SK-N-SH (cell line): ENCODE measurements at regions not wholly inside any gene's neighbourhood (a gene's known extent, or its start where the extent isn't known, plus 50 kb on each side); places are given as distances from the start of the nearest gene placed in this dataset.

Experiments
- CTCF ChIA-PET: fragments of 300-600, 350-600 bp; formaldehyde crosslinking; extraction: SDS; loops from one replicate; lab custom pipeline; 2021; lab: Yijun Ruan, JAX
- POLR2A ChIA-PET: fragments of 350-600 bp; sonication (Branson Sonifier 250); formaldehyde crosslinking; extraction: SDS; loops from one replicate; lab custom pipeline; 2020; ENCODE audit warnings: antibody characterized with exemption, inconsistent platforms; lab: Yijun Ruan, JAX
- DNase-seq: peaks from one replicate; pipeline ENCODE4 v3.0.0; 2012
- H2AFZ ChIP-seq: fragments of 200-600 bp; sonication (generic); 2 replicates; pipeline ENCODE4 v1.8.1; 2016; ENCODE audit warnings: antibody characterized with exemption, mild to moderate bottlenecking, low read depth
- H3F3A ChIP-seq: fragments of 200-600 bp; sonication (generic); replicated peaks from 2 replicates; pipeline ENCODE3; 2016; ENCODE audit warnings: antibody characterized with exemption, mild to moderate bottlenecking; ENCODE audit not compliant: insufficient read depth
- H3K27ac ChIP-seq, 2 experiments: fragments of 200-500 bp in 1 of 2; fragments of 200-600 bp in 1 of 2; sonication (Bioruptor generic) in 1 of 2; sonication (generic), shearing (Covaris generic) in 1 of 2; 2 replicates each; pipeline versions ENCODE4 v1.5.1 to v1.6.1; 2014 to 2016; ENCODE audit warnings: low read depth in 2 of 2, inconsistent platforms in 1 of 2, low read length in 1 of 2, mild to moderate bottlenecking in 1 of 2, mixed read lengths in 1 of 2
- H3K27me3 ChIP-seq: fragments of 200-600 bp; sonication (generic), shearing (Covaris generic); 2 replicates; pipeline ENCODE4 v1.6.1; 2016; ENCODE audit warnings: mixed run types; ENCODE audit not compliant: insufficient read depth
- H3K36me3 ChIP-seq, 2 experiments: fragments of 200-500 bp in 1 of 2; fragments of 200-600 bp in 1 of 2; sonication (Bioruptor generic) in 1 of 2; sonication (generic) in 1 of 2; replicated peaks in 1 of 2; 2 replicates each; pipeline versions ENCODE3 to v1.5.1; 2014 to 2016; ENCODE audit warnings: low read length in 1 of 2, mild to moderate bottlenecking in 1 of 2; ENCODE audit not compliant: insufficient read depth in 2 of 2, control insufficient read depth in 1 of 2
- H3K4me1 ChIP-seq, 2 experiments: fragments of 200-500 bp in 1 of 2; fragments of 200-600 bp in 1 of 2; sonication (Bioruptor generic) in 1 of 2; sonication (generic), shearing (Covaris generic) in 1 of 2; 2 replicates each; pipeline versions ENCODE4 v1.5.1 to v1.6.1; 2014 to 2016; ENCODE audit warnings: low read depth in 1 of 2, low read length in 1 of 2, mixed run types in 1 of 2; ENCODE audit not compliant: insufficient read depth in 2 of 2, control insufficient read depth in 1 of 2
- H3K4me2 ChIP-seq: fragments of 200-600 bp; sonication (generic), shearing (Covaris generic); 2 replicates; pipeline ENCODE4 v1.6.1; 2017; ENCODE audit warnings: mixed run types
- H3K4me3 ChIP-seq, 2 experiments: fragments of 200-500 bp in 1 of 2; fragments of 200-600 bp in 1 of 2; sonication (Bioruptor generic) in 1 of 2; sonication (generic), shearing (Covaris generic) in 1 of 2; 2 replicates each; pipeline versions ENCODE4 v1.5.1 to v1.8.1; 2014 to 2016; ENCODE audit warnings: low read depth in 2 of 2, inconsistent platforms in 1 of 2, low read length in 1 of 2, mild to moderate bottlenecking in 1 of 2, mixed read lengths in 1 of 2, moderate library complexity in 1 of 2
- H3K79me2 ChIP-seq: fragments of 200-600 bp; sonication (generic); 2 replicates; pipeline ENCODE4 v1.8.1; 2017; ENCODE audit warnings: mild to moderate bottlenecking; ENCODE audit not compliant: insufficient read depth
- H3K9ac ChIP-seq: fragments of 200-600 bp; sonication (generic); 2 replicates; pipeline ENCODE4 v1.6.1; 2017; ENCODE audit warnings: mixed run types
- H3K9me2 ChIP-seq: fragments of 200-600 bp; sonication (generic); 2 replicates; pipeline ENCODE4 v1.6.1; 2017; ENCODE audit warnings: mixed run types
- H3K9me3 ChIP-seq: fragments of 200-600 bp; sonication (generic); 2 replicates; pipeline ENCODE4 v1.6.1; 2017; ENCODE audit warnings: mixed run types, mild to moderate bottlenecking, moderate library complexity
- H4K20me1 ChIP-seq: fragments of 200-600 bp; sonication (generic); 2 replicates; pipeline ENCODE4 v1.6.1; 2017; ENCODE audit warnings: mild to moderate bottlenecking, mixed run types; ENCODE audit not compliant: insufficient read depth
- CTCF ChIP-seq: fragments of 200-600 bp; sonication (generic); IDR thresholded peaks from 2 replicates; pipeline ENCODE4 v1.6.1; 2017; ENCODE audit warnings: antibody characterized with exemption, mild to moderate bottlenecking, moderate library complexity
- ELF1 ChIP-seq: IDR thresholded peaks from 2 replicates; pipeline ENCODE4 v1.4.0; 2012
- EZH2phosphoT487 ChIP-seq: fragments of 200-600 bp; sonication (generic); IDR thresholded peaks from 2 replicates; pipeline ENCODE4 v1.6.1; 2017; ENCODE audit warnings: low read depth, mixed run types, mild to moderate bottlenecking, antibody characterized with exemption, moderate library complexity, borderline replicate concordance
- FOSL2 ChIP-seq: IDR thresholded peaks from 2 replicates; pipeline ENCODE4 v1.4.0; 2012; ENCODE audit warnings: low read depth, mild to moderate bottlenecking, moderate library complexity, borderline replicate concordance
- FOXM1 ChIP-seq: IDR thresholded peaks from 2 replicates; pipeline ENCODE4 v1.4.0; 2012; ENCODE audit warnings: low read depth, mild to moderate bottlenecking
- GATA2 ChIP-seq: sonication (generic); formaldehyde crosslinking; IDR thresholded peaks from 2 replicates; pipeline ENCODE4 v1.5.0; 2020; ENCODE audit warnings: mild to moderate bottlenecking, missing genetic modification reagents
- MEF2A ChIP-seq: IDR thresholded peaks from 2 replicates; pipeline ENCODE4 v1.4.0; 2012; ENCODE audit warnings: low read depth, borderline replicate concordance
- POLR2AphosphoS5 ChIP-seq: IDR thresholded peaks from 2 replicates; pipeline ENCODE4 v1.6.1; 2012; ENCODE audit warnings: low read depth, low read length
- RAD21 ChIP-seq: IDR thresholded peaks from 2 replicates; pipeline ENCODE4 v1.6.1; 2012; ENCODE audit warnings: mild to moderate bottlenecking, low read length
- RCOR1 ChIP-seq: fragments of 150-350 bp; IDR thresholded peaks from 2 replicates; pipeline ENCODE4 v1.6.1; 2017; ENCODE audit warnings: antibody characterized with exemption, low read length
- REST ChIP-seq: IDR thresholded peaks from 2 replicates; pipeline ENCODE4 v1.6.1; 2012; ENCODE audit warnings: mild to moderate bottlenecking, low read depth, low read length, moderate library complexity
- RXRA ChIP-seq: IDR thresholded peaks from 2 replicates; pipeline ENCODE4 v1.4.0; 2012; ENCODE audit warnings: low read depth, mild to moderate bottlenecking, borderline replicate concordance
- SIN3A ChIP-seq: IDR thresholded peaks from 2 replicates; pipeline ENCODE4 v1.6.1; 2012; ENCODE audit warnings: low read depth, mild to moderate bottlenecking, low read length, moderate library complexity, borderline replicate concordance
- TEAD4 ChIP-seq: IDR thresholded peaks from 2 replicates; pipeline ENCODE4 v1.4.0; 2012; ENCODE audit warnings: mild to moderate bottlenecking, borderline replicate concordance; ENCODE audit not compliant: insufficient read depth
- USF2 ChIP-seq: fragments of 150-350 bp; IDR thresholded peaks from 2 replicates; pipeline ENCODE4 v1.6.1; 2017; ENCODE audit warnings: antibody characterized with exemption, low read length, low read depth, borderline replicate concordance
- YY1 ChIP-seq: IDR thresholded peaks from 2 replicates; pipeline ENCODE4 v1.4.0; 2012; ENCODE audit warnings: low read depth, mild to moderate bottlenecking
- WGBS: methylation state at CpG from one replicate; pipeline ENCODE4 v1.1.6; 2017; ENCODE audit warnings: low lambda C conversion rate; 5-methylcytosine and 5-hydroxymethylcytosine counted together
- TF ChIP-seq, protein P1 (sequence below): IDR thresholded peaks from 2 replicates; pipeline ENCODE4 v1.4.0; 2012; ENCODE audit warnings: low read depth

- Histone ChIP-seq H3K9me3 (no peaks in the 10 kb centered on the region; the same call in 1 of the 2 replicates), H3K79me2 (no peaks in the 10 kb centered on the region), H3K9ac (no peak overlapping the region), H3K4me1 (no peaks in the 10 kb centered on the region)
- no peak for DNase-seq
- 4% methylated on average over 1 of the region's 1 CpG for WGBS
- TF ChIP-seq, protein P1, sequence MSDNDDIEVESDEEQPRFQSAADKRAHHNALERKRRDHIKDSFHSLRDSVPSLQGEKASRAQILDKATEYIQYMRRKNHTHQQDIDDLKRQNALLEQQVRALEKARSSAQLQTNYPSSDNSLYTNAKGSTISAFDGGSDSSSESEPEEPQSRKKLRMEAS = no peak
- TF ChIP-seq YY1 (no peak), EZH2phosphoT487 (no peak), CTCF (no peak), SIN3A (no peak), FOSL2 (no peak), FOXM1 (no peak), ELF1 (no peak), TEAD4 (no peak)
- TF ChIP-seq, all 33 proteins: peak for 0
- Histone ChIP-seq H3F3A (no peaks in the 10 kb centered on the region), H2AFZ (no peak overlapping the region), H3K36me3 (no peaks in the 10 kb centered on the region), H3K4me2 (no peak overlapping the region), H3K27me3 (no peaks in the 10 kb centered on the region), H3K27ac (no peak overlapping the region), H3K4me3 (no peak overlapping the region), H4K20me1 (no peaks in the 10 kb centered on the region), H3K9me2 (peaks cover 5% of the 10 kb centered on the region; the same call in 1 of the 2 replicates)
- POLR2A ChIA-PET = no interaction called here
- CTCF ChIA-PET = no interaction called here
Observed at GRCh38 chr4:45883421-45883820, 240.4 kb downstream of the GABRG1 start.

DNA sequence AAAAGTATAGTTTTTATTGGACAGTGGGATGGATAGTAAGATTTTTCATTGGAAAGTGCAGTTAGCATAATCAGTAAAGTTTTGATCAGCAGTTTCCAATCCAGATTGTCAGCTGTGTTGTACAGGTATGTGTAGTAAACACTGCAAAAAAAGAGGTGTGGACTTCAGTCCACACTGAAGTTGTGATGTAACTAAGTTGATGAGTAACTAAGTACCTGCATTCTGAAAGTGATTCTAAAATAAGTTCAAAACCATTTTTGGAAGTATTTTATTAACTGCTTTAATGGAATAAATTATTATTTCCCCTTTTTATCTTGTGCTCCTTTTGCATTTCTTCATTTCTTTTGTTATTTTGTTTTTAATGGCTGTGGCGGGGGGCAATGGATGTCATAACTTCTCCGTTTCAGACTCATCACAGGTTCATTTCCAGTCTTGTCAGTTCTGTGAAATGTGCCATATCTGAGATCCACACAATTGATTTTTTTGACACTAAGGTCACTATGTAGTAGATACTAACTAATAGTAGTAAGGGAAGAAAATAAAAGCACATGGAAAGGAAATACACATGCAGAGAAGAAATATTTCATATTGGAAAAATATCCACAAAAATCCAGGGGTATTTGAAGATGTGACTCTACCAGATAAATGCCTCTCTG is 247.5 kb downstream of the GABRG1 start:
- POLR2A ChIA-PET = no interaction called here
- H3K9me2 ChIP-seq = no peaks in the 10 kb centered on the region; the same call in 1 of the 2 replicates
- no peak for DNase-seq
- H3K4me2 ChIP-seq = no peak overlapping the region
- H3K27me3 ChIP-seq = no peaks in the 10 kb centered on the region
- no peak overlapping the region for H3K27ac ChIP-seq
- 5% methylated on average over 2 of the region's 2 CpGs for WGBS
- no peak overlapping the region for H3K9ac ChIP-seq
- no peak overlapping the region for H2AFZ ChIP-seq
- no peaks in the 10 kb centered on the region; the same call in 1 of the 2 replicates for H3K9me3 ChIP-seq
- no peaks in the 10 kb centered on the region for H3K79me2 ChIP-seq
- no peaks in the 10 kb centered on the region for H3F3A ChIP-seq
- CTCF ChIA-PET = no interaction called here
- no peaks in the 10 kb centered on the region for H3K36me3 ChIP-seq
- no peaks in the 10 kb centered on the region for H4K20me1 ChIP-seq
- no peak overlapping the region for H3K4me3 ChIP-seq
- no peaks in the 10 kb centered on the region for H3K4me1 ChIP-seq
- TF ChIP-seq MEF2A (no peak), RAD21 (no peak), RCOR1 (no peak), POLR2AphosphoS5 (no peak), RXRA (no peak), YY1 (no peak), USF2 (no peak), ELF1 (no peak), FOSL2 (no peak), REST (no peak), CTCF (no peak), GATA2 (CRISPR knock-in tag) (no peak), SIN3A (no peak), EZH2phosphoT487 (no peak)
- TF ChIP-seq, protein P1 = no peak
